Inflammatory macrophage (primary cell): ENCODE measurements at regions not wholly inside any gene's neighbourhood (a gene's known extent, or its start where the extent isn't known, plus 50 kb on each side); places are given as distances from the start of the nearest gene placed in this dataset.
"Not testable (repeated sequence)": the region's sequence is repeated elsewhere in the genome, so short reads cannot be mapped to it uniquely, and the experiment has no call there.

ENCODE experiments used
- DNase-seq, 2 donors: peaks; one replicate each; pipeline ENCODE4 v3.0.0-alpha.2; 2020 to 2022

DNA sequence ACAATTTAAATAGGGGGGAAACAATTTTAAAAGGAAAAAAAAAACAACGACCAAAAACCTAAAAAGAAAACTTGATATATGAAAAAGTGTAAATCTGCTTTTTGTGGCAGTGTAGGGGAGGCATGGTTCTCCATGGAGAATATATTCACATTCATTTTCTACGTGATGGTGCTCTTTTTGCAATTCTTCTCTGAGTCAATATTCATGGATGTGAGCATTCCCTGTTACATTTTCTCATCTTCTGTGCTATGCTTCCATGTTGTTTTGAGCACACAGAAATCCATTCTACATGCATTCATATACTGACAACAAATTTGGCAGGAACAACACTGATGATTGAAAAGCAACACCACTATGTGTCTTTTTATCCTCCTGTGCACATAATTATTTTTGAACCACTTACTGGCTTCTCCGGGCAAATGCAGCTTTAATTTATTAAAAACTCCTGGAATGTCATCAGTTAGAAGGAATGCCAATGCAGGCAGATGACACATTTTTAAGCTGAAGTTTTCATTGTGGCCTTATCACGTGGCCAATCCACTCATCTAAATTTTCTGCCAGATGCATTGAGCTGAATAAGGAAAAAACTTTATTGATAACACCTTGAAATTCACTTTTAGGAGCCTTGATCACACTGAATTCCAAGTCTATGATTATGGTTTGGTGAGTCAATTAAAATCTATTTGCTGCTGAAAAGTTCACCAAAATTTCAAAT, 590.6 kb downstream of the NUF2 start:
- DNase-seq, result no peak

DNA sequence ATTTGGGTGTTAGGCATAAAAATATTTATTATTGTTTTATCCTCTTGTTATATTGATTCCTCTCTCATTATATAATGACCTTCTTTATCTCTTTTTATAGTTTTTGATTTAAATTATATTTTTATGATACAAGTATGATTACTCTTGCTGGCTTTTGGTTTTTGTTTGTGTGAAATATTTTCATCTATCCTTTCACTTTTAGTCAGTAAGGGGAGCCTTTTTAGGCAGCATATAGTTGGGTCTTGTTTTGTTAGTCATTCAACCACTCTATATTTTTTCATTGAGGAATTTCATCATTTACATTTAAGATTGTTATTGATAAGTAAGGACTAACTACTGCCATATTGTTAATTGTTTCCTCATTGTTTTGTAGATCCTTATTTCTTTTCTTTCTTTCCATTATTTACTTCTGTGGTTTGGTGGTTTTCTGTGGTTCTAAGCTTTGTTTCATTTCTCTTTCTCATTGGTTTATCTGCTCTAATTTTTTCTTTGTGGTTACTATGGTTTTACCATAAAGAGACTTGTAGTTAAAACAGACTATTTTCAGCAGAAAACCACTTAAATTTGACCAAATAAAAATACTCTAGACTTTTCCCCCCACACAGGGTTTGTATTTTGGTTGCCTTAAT, 593.1 kb downstream of the NUF2 start:
- DNase-seq, result no peak

DNA sequence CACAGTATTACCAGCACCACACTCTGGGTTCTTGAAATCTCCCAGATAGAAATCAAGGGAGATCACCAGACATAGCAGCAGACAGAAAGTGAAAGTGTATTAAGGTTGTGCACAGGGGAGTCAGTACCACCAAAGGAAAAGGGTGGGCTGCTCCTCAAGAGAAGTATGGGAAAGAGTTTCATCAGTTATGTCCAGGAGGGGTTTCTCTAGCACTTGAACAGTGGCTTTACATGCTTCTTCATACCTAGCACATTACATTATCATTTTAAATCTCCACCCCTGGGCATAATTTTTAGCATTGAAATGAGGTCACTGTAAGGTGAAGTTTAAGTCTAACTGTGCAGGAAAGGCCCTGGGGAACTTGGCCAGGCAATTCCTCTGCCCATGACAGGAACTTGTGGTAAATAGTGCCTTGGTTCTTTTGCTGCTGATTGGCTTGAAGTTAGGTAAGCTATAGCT, 601.0 kb downstream of the NUF2 start:
- no peak for DNase-seq

DNA sequence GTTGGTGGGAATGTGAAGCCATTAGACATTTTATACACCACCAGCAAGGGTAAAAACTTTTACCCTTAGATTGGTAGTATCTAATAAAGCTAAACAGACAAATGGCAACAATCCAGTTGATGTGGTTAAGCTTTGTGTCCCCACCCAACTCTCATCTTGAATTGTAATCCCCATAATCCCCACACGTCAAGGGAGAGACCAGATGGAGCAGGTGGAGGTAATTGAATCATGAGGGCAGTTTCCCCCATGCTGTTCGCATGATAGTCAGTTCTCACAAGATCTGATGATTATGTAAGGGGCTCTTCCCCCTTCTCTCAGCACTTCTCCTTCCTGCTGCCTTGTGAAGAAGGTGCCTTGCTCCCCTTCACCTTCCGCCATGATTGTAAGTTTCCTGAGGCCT, 602.3 kb downstream of the NUF2 start:
- DNase-seq, result no peak

DNA sequence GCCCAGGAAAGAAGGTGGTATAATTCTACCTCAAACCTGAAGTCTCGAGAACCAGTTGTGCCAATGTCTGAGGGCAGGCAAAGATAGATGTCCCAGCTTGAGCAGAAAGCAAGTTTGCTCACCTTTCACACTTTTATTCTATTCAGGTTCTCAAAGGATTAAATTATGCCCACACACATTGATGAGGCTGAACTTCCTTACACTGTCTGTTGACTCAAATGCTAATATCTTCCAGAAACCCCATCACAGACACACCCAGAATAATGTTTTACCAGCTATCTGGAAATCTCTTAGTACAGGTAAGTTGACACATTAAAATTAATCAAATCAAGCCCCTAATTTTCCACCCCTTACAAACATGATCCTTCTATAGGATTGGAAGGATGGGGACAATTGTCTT, 605.7 kb downstream of the NUF2 start:
- DNase-seq, result no peak

DNA sequence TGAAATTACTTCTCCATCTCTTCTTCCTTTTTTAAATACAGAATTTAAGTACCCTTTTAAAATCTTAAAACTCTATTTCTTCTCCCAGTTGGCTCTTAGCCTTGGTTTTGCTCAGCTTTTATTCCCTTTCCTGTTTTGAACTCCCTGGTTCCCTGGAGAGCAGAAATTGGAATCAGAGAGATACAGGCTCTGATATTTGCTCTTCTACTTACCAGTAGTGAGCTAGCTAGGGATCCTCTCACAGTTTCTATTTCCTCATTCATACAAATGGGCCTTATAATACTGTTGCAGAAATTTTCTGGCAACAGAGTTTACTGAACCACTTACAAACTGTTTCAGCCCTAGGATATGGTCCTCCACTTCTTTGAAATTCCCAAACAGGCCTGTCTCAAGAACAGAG, 606.3 kb downstream of the NUF2 start:
- no peak for DNase-seq

DNA sequence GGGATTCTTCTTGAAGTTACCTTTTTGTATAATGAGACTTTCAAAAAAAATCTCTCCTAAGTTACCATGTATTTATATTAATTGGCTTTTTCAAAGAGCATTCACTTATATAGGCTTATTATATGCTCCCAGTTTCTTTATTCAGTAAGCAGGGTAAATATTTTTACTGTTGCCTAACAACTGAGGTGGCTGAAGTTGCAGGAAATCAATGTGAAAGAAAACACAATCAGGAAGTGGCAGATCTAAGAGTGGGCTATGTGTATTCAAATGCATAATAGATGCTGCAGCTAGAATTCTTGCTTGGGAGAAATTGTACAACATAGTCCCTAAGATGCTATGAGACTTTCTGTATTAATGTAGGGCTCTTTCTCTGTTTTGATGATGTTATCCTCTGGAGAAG, 606.9 kb downstream of the NUF2 start:
- DNase-seq, result no peak

DNA sequence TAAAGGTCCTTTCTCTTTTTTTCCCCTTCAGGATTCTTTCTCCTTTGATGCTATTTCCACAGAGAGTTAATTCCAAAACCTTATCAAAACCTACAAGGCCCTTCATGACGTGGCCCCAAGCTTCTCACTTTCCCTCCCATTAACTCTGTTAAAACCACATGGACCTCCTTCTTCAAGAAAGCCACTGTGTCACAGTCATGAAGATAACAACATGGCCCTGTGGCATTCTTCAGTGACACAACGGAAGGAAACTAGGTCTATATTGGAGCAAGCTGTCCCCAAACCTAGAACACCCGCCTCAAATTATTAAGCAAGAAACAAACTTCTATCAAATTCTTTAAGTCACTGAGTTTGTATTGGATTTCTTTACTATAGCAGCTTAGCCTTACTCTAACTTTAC, 611.1 kb downstream of the NUF2 start:
- DNase-seq, result no peak

DNA sequence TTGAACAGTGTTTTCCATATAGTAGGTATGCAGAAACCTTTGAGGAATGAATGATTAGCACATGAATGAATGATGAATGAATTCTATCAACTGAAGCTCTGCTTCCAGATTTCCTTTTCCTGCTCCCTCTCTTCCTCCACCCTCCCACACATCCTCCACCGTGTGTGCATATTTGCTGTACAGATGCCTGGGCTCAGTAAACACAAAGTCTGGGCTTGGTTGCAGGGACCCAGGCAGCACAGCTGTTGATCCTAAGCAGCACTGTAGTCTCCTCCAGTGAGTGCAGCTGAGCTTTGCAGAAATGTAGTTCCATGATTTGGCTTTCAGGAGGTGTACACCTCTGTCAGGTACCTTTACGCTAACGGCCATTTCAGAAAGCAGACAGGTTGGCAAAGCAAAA, 611.7 kb downstream of the NUF2 start:
- DNase-seq, result no peak

DNA sequence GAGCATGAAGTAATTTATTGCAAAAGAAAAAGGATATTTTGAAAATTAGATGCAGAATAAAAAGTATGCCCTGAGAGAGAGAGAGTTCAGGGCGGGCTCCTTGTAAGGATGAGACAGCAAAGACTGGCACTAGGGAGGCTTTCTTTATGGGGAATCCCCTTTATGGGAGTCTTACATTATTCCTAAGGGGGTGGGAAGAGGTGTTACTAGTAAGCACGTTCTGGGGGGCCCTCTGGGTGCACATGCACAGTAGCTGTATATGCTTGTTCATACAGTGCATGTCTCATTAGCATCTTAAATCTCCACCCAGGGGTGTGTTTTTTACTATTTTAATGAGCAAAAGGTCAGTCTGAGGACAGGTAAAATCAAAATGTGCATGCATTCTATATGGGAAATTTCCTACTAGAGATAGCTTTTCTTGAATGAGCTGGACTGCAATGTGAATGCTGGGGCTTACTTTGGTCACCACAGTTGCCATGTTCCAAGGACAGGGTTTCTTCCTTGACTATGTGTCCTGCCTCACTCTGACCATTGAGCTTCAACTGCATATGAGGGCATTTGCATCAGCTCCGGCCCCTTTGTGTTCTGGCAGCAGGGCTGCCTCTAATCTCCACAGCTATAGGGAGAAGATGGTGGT, 614.1 kb downstream of the NUF2 start:
- DNase-seq, result no peak

DNA sequence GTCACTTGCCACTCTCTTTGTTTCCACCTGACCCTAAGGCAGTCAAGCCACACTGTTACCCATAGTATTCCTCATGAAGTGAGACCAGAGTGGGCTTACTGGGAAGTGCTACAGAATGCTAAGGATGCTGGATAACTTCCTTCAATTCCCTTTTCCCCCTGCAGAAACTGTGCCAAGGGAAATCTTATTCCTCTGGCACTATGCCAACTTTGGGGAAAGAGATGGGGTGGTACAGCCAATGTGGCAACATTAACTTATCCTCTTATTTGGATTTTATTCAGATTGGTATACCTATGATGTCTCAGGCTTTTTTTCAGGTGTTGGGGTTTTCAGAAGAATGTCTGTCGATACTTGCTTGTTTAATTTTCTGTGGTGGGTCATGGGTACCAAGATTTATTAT, 599.4 kb upstream of the PBX1 start:
- DNase-seq, result no peak

DNA sequence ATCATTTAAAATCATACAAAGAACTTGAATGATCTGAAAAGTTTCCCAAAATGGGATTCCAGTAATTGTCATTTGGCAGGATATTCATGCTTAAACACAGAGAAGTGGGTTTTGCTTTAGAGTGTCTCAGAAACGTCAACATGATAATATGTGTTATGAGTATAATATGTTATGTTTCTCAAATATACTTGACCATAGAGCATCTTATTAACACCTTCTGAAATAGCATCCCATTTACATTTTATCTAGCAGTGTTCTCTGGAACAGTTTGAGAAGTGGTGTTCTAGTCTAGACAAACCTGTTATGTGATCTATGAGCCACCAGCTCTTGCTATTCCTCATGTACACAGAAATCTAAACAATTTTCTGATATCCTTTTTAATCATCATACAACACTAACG, 588.8 kb upstream of the PBX1 start:
- no peak for DNase-seq

DNA sequence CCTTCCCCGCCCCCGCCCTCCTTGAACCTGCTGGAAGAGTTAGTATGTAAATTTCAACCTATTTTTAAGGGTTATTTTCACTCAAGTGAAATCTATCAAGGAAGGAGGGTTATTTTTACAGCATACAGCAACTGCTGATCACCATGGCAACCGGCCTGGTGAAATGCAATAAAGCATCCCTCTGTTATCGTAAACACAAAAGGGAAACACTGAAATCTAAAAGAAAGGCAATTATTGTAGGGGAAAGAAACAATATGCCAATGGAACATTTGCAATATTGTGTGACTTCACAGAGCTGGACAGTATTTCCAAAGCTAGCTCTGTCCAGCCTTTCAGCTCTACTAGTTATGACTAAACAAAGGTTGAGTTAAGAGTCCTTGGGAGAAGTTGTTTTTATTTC, 588.3 kb upstream of the PBX1 start:
- DNase-seq, result no peak

DNA sequence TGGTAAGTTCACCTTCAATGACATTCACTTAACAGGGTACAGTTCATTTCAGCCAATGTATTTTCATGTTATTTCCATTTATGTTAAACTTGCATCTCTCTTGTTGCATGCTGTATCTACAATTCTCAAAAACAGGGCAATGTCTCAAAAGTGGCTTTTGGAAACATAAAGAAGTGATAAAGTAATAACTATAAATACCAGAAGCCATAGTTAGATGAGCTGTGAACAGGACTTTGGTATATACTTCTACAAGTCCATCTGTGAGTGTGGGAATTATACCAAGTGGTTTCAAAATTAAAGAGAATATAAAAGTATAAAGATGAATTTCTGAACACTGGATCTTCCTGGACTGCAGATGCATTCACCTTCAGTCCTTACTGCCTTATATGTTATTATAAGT, 585.4 kb upstream of the PBX1 start:
- DNase-seq, result no peak

DNA sequence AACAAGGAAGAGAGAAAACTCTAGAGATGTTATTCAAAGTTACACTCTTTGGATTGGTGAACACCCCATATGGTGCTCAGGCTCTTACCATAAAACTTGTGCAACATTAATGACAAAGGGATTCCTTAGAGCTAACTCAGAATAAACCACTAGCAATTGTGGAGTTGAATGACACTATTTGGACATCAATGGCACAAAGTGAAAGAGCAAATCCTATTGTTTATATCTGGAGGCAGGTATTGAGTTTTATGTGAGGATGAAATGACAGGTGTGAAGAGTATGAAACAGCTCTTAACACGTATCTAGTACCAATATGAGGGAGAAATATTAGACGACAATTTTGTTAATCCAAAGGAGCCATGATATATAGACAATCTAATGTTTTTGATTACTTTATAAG, 584.9 kb upstream of the PBX1 start:
- no peak for DNase-seq

DNA sequence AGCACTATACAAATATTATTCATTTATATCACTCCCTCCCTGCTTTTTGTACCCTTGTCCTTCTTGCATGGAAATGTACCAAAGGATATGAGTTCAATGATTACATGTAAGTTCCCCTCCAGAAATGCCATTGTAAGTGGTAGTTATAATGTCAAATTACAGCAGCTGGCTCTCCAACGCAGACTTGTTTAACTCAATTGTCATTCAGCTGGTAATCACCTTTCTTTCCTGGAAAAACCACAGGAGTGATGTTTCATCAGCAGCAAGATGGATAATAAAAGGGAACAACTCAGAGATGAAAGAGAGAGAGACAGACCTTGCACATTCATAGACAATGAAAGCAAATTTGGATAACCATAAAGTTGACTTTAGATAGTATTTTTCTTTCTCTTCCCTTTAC, 578.6 kb upstream of the PBX1 start:
- no peak for DNase-seq

DNA sequence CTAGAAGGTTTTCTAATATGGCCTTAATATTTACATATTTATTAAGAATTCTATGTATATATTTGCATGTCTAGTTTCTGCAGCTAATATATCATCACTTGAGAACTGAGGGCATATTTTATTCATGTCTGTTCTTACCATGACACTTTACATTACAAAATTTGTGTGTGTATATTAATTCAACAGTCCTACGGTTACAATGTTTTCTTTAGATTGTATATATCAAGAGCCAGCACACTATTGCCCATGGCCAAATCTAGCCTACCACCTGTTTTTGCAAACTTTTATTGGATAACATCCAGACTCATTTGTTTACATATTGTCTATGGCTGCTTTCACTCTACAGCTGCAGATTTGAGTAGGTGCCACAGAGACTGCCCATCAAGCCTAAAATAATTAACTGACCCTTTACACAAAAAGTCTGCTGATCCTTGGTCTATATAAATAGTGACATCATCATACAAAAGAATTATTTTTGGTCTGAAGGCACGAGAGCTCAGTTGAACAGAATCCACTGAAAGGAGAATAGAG, 577.4 kb upstream of the PBX1 start:
- no peak for DNase-seq

DNA sequence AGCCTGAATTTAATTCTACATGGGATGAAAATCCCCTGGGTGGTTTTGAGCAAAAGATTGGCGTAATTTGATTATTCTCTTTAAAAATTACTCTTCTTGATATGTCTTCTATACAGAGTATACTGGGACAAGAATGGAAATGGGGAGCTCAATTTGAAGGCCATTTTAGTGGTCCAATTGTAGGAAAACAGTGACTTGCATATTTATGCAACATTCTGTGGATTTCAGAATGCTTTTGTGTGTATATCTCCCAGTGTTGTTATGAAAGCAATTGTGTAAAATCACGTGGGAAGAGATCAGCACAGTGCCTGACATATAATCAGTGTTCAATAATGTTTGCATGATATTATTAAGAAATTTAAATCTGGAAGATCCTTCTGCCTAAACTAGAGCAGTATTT, 575.9 kb upstream of the PBX1 start:
- DNase-seq, result no peak

DNA sequence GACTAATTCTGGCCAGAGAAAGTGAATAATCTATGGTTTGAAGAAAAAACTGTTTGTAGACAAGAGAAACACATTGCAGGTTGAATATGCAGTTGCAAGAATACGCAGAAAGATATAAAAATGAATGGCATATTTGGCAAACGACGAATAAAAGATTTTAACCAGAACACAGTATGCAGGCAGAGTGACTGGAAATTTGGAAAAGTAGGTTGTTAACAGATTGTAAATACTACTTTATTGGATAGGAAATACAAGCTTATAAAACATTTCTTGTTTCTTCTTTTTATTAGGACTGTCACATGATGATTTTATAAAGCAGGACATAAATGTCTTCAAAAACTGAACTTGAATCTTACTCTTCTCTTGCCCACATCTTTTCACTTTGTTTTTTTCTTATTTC, 573.3 kb upstream of the PBX1 start:
- DNase-seq, result no peak

DNA sequence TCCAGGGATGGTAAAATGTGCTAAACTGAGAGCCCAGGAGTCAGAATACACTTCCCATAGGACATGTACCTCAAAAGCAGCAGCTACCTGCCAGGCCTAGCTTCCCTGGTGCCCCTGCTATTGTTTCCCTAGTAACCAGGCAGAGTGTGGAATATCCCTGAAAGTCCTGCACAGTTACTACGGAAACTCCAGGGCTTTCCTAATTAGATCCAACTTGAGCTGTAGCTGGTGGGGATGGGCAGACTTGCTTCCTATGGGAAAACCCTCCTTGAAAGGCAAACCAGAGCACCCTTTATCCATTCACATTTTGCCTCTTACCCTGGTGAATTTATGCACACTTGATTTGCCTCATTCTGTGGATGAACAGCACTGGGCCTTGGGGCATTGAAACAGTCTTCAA, 559.9 kb upstream of the PBX1 start:
- no peak for DNase-seq

DNA sequence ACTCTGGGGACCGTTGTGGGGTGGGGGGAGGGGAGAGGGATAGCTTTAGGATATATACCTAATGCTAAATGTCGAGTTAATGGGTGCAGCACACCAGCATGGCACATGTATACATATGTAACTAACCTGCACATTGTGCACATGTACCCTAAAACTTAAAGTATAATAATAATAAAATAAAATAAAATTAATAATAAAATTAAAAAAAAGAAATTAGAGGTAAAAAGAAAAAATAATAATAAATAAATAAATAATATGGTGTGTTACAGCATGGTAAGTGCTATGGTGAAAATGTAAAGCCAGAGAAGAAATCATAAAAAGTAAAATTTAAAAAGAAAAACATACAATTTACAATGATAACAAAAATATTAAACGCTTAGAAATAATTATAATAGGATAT, 552.8 kb upstream of the PBX1 start:
- DNase-seq, result not testable (repeated sequence)

DNA sequence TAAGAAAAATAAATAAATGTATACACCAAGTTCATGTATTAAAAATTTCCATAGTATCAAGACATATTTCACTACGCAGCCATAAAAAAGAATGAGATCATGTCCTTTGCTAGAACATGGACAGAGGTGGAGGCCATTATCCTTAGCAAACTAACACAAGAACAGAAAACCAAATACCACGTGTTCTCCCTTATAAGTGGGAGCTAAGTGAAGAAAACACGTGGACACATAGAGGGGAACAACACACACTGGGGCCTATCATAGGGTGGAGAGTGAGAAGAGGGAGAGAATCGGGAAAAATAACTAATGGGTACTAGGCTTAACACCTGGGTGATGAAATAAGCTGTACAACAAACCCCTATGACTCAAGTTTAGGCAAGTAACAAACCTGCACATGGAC, 552.4 kb upstream of the PBX1 start:
- DNase-seq, result no peak

DNA sequence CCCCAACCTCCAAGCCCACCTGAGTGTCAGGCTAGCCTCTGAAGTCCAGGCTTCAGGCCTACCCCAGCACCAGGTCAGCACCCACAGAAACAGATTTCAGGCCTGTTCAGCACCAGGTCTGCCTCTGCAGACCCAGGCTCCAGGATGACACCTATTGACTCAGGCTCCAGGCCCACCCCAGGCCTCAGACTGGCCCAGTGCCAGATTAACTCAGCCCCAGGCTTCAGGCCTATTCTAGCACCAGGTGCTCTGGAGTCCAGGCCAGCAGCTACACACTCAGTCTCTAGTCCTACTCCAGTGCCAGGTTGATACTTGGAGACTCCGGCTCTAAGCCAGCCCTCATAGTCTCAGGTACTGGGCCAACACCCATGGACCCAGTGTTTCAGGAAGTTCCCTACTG, 541.7 kb upstream of the PBX1 start:
- DNase-seq, result no peak

DNA sequence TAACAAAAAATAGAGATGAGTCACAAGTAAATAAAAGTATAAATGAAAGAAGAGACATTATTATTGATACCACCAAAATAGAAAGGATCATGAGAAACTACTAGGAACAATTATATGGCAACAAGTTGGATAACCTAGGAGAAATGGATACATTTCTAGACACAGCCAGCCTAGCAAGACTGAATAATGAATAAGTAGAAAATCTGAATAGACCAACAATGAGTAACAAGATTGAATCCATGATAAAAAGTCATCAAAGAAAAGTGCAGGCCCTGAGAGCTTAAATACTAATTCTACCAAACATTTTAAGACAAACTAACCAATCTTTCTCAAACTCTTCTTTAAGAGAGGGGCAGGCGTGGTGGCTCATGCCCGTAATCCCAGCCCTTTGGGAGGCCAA, 538.6 kb upstream of the PBX1 start:
- no peak for DNase-seq
